ENCODE measurements at regions not wholly inside any gene's neighbourhood (a gene's known extent, or its start where the extent isn't known, plus 50 kb on each side); places are given as distances from the start of the nearest gene placed in this dataset.

DNA sequence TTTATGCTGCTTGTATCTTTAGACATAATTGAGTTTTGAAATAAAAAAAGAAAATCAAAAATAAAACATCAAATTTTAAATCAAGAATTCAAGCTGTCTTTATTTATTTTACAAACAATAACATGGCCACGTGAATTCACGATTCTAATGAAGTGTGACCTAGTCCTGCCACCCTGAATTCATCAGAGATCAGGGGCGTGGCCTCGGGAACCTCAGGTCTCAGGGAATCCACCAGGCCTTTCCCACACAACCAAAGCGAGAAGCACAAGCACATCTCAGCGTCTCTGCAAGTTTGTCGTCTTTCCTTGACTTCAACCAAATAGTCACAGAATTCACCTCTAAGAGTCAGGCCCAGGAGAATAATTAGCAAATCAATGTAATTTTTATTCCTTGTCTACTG lies 107.9 kb downstream of the DACT2 start:
- Histone ChIP-seq H3K9ac (ENCODE audit: control insufficient read depth, extremely low read depth, insufficient read depth, low read length) (no peak overlapping the region), H3K36me3 (ENCODE audit: control insufficient read depth in 2 of 2, extremely low read depth in 1 of 2, insufficient read depth in 2 of 2, low read length in 2 of 2) (no peaks in the 10 kb centered on the region), H3K9me1 (ENCODE audit: control insufficient read depth, extremely low read depth, insufficient read depth, low read length) (no peaks in the 10 kb centered on the region), H3K4me3 (ENCODE audit: control insufficient read depth in 2 of 3, extremely low read depth in 1 of 3, insufficient read depth in 2 of 3, low read depth in 1 of 3, low read length in 3 of 3) (no peak overlapping the region), H3K27me3 (ENCODE audit: control insufficient read depth, extremely low read depth, insufficient read depth, low read length) (no peaks in the 10 kb centered on the region), H4K20me1 (ENCODE audit: control insufficient read depth, extremely low read depth, insufficient read depth, low read length) (no peaks in the 10 kb centered on the region), H2AFZ (ENCODE audit: control insufficient read depth, low read length) (no peak overlapping the region), H3K4me2 (ENCODE audit: control insufficient read depth, extremely low read depth, insufficient read depth, low read depth, low read length) (no peak overlapping the region), H3K9me3 (ENCODE audit: control insufficient read depth, low read depth, low read length) (no peaks in the 10 kb centered on the region), H3K79me2 (ENCODE audit: control insufficient read depth, insufficient read depth, low read length) (no peaks in the 10 kb centered on the region), H3K4me1 (ENCODE audit: control insufficient read depth, extremely low read depth, insufficient read depth, low read length) (no peaks in the 10 kb centered on the region), H3K27ac (ENCODE audit: control insufficient read depth, insufficient read depth, low read length) (no peak overlapping the region)
- FAIRE-seq (no peak), DNase-seq (ENCODE audit: low read depth, low spot score) (no peak)
- dilution Hi-C loops (cut with MboI; ENCODE audit: extremely low pct_ligation_motif_present, low sequenced_read_pairs) = no loop called here
- TF ChIP-seq EZH2 (IDR thresholded peaks at IDR 0.05; ENCODE audit: low read length) = no peak
- no peak for TF ChIP-seq CTCF (optimal IDR thresholded peaks at IDR 0.05 in 1 of 3, IDR thresholded peaks at IDR 0.05 in 1 of 3, conservative IDR thresholded peaks at IDR 0.05 in 1 of 3; ENCODE audit: extremely low read depth in 1 of 3, insufficient read depth in 2 of 3, low read length in 3 of 3)

GRCh38 chr6:168210239-168211105 lies 109.1 kb downstream of the DACT2 start:
- dilution Hi-C loops (cut with MboI; ENCODE audit: extremely low pct_ligation_motif_present, low sequenced_read_pairs) = no loop called here
- Histone ChIP-seq H3K27me3 (ENCODE audit: control insufficient read depth, extremely low read depth, insufficient read depth, low read length) (no peaks in the 10 kb centered on the region), H3K9me3 (ENCODE audit: control insufficient read depth, low read depth, low read length) (no peaks in the 10 kb centered on the region), H3K9me1 (ENCODE audit: control insufficient read depth, extremely low read depth, insufficient read depth, low read length) (no peaks in the 10 kb centered on the region), H3K4me1 (ENCODE audit: control insufficient read depth, extremely low read depth, insufficient read depth, low read length) (no peaks in the 10 kb centered on the region), H3K9ac (ENCODE audit: control insufficient read depth, extremely low read depth, insufficient read depth, low read length) (no peak overlapping the region), H2AFZ (ENCODE audit: control insufficient read depth, low read length) (no peak overlapping the region), H3K4me2 (ENCODE audit: control insufficient read depth, extremely low read depth, insufficient read depth, low read depth, low read length) (no peak overlapping the region), H3K27ac (ENCODE audit: control insufficient read depth, insufficient read depth, low read length) (no peak overlapping the region), H3K4me3 (ENCODE audit: control insufficient read depth in 2 of 3, extremely low read depth in 1 of 3, insufficient read depth in 2 of 3, low read depth in 1 of 3, low read length in 3 of 3) (no peak overlapping the region), H3K36me3 (ENCODE audit: control insufficient read depth in 2 of 2, extremely low read depth in 1 of 2, insufficient read depth in 2 of 2, low read length in 2 of 2) (no peaks in the 10 kb centered on the region), H4K20me1 (ENCODE audit: control insufficient read depth, extremely low read depth, insufficient read depth, low read length) (no peaks in the 10 kb centered on the region), H3K79me2 (ENCODE audit: control insufficient read depth, insufficient read depth, low read length) (no peaks in the 10 kb centered on the region)
- FAIRE-seq (no peak), DNase-seq (ENCODE audit: low read depth, low spot score) (no peak)
- TF ChIP-seq EZH2 (IDR thresholded peaks at IDR 0.05; ENCODE audit: low read length) (no peak), CTCF (optimal IDR thresholded peaks at IDR 0.05 in 1 of 3, IDR thresholded peaks at IDR 0.05 in 1 of 3, conservative IDR thresholded peaks at IDR 0.05 in 1 of 3; ENCODE audit: extremely low read depth in 1 of 3, insufficient read depth in 2 of 3, low read length in 3 of 3) (no peak)
